HG02840 (cell line): ENCODE measurements at regions not wholly inside any gene's neighbourhood (a gene's known extent, or its start where the extent isn't known, plus 50 kb on each side); places are given as distances from the start of the nearest gene placed in this dataset.
"Not testable (repeated sequence)": the region's sequence is repeated elsewhere in the genome, so short reads cannot be mapped to it uniquely, and the experiment has no call there.

Experiments used
- ATAC-seq: cut with Tn5 transposase; IDR thresholded peaks from one replicate; pipeline ENCODE4 v1.9.1; 2021; ENCODE audit warnings: mild to moderate bottlenecking, moderate library complexity, moderate number of reproducible peaks; ENCODE audit not compliant: unreplicated experiment, low FRiP score

DNA sequence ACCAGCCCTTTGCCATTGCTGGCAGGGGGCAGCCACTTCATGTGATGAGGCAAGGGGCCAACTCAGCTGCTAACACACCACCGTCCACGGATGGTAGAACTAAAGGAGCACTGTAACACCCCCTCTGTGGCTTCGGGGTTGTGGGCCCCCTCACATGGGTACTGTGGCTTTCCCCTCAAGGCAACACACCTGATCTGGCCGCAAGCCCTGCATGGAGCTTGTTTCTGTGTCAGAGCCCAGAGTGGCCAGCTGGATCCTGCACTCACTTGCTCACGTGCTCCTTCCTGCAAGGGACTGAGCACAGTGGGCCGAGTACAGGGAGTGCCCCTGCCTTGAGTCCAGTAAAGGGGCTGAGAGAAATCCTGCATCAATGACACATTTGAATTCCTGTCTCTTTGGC lies 507.4 kb upstream of the SMC2 start:
- no peak for ATAC-seq

DNA sequence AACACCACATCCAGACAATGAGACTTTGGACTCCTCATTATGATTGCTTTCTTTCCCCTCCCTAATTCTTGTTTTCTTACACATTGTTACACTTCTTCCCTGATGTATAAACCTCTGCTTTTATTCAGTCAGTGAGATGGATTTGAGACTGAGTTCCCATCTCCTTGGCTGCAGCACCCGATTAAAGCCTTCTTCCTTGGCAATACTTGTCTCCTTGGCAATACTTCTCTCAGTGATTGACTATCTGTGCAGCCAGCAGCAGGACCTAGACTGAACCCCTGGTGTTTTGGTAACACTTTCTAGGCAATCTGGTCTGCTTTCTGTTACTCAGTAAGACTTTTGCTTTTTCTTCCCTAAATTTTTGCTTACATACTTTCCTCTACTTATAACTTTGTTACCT lies 492.8 kb upstream of the SMC2 start:
- no peak for ATAC-seq

DNA sequence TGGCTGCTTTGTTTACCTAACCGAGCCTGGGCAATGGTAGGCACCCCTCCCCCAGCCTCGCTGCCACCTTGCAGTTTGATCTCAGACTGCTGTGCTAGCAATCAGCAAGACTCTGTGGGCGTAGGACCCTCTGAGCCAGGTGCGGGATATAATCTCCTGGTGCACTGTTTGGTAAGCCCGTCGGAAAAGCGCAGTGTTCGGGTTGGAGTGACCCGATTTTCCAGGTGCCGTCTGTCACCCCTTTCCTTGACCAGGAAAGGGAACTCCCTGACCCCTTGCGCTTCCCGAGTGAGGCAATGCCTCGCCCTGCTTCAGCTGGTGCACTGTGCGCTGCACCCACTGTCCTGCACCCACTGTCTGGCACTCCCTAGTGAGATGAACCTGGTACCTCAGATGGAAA lies 482.2 kb upstream of the SMC2 start:
- not testable (repeated sequence) for ATAC-seq

DNA sequence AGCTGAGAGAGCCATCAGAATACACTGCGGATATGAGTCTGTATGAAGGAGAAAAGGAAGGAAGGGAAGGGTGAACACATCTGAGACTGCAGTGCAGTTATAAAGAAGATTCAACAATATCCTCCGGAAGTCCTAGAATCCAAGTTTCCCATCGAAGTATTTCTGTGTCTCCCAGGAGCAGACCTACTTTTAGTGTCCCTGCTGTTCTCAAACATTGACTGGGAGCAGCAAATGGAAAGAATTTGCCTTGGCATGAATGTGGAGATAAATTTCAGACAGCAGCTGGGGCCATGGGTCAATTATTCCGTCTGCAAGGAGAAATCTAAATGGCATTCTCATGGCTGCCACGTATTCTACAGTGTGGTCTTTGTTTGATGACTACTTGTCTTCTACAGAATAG lies 478.1 kb upstream of the SMC2 start:
- ATAC-seq, result no peak

DNA sequence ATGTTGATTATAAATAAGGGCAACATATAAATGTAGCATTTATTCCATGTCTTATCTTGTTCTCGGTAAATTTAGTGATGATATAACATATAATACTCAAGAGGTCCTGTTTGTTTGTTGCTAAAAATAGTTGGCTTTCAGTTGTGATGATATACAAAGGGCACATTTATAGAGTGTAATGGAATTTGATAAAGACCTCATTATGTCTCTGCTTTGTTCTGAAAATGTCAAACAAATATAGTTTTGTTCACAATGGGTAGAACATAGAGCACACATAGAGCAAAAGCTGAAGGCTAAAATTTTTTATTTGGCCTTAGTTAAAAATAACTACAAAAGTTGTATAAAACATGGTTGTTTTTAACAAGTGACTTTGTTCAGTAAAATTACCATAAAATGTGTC lies 477.1 kb upstream of the SMC2 start:
- no peak for ATAC-seq

DNA sequence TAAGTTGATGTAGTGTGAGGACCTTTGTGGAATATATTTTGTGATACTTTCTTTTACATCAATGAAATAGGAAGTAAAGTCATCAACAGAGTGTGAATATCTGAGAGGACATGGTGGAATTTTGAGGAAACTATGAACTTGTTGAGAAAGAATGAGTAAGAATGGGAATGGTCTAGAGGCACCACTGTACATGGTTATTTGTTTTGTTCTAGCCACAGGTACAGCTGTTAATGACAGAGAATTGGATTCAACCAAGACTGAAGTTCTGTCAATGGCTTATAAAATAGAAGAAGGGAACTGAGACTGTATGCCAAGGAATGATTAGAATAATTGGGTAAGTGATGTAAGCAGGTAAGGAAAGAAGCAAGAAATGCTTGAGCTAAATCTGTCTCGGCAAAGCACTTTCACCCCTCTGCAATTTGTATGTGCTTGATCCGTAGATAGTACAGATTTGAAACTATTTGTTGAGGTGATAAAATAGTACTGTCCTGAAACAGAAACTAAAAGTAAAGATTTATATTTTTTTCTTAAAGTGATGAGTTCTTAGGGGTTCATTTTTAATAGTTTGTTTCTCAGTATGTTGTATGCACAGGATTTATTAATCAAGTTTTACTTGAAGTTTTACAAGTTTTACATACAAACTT lies 468.8 kb upstream of the SMC2 start:
- no peak for ATAC-seq

DNA sequence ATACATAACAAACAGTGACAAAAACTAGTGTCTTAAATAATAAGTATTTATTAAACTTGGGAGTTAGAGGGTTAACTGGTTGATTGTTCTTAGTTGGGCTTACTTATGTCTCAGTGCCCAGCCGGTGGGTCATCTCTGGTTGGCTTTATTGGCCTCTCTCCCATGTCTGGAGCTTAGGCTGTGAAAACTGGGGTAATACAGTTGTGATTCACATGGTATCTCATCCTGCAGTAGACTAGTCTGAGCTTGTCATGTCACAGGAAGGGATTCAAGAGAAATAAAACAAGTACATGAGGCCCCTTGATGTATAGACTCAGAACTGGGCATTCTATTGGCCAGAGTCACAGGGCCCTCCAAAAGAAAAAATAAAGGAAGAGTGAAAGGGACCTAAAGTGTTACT lies 466.4 kb upstream of the SMC2 start:
- ATAC-seq, result no peak

DNA sequence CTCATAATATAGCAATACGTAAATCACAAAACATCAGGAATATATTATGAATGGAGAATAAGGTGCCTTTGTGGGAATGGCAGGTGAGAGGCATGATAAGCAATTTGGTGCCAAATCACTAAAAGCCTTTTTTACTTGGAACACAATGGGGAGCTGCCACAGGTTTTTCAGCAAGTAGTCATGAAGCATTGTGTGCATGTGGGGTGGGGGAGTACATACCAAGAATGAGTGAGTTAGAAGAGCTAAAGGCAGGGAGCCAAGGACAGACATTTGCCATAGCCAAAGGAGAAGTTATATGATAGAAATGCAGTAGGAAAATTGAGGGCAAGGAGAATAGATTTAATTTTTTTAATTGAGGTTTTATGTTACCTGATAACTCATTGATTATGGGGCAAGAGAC lies 445.0 kb upstream of the SMC2 start:
- ATAC-seq, result no peak

DNA sequence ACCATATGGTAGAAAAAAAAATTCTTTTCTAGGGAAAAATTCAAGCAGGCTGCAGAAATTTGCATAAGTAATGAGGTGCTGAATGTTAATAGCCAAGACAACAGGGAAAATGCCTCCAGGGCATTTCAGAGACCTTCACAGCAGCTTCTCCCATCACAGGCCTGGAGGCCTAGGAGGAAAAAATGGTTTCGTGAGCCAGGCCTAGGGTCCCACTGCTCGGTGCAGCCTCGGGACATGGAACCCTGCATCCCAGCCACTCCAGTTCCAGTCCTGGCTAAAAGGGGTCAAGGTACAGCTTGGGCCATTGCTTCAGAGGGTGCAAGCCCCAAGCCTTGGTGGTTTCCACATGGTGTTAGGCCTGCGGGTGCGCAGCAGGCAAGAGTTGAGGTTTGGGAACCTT lies 436.0 kb upstream of the SMC2 start:
- no peak for ATAC-seq

DNA sequence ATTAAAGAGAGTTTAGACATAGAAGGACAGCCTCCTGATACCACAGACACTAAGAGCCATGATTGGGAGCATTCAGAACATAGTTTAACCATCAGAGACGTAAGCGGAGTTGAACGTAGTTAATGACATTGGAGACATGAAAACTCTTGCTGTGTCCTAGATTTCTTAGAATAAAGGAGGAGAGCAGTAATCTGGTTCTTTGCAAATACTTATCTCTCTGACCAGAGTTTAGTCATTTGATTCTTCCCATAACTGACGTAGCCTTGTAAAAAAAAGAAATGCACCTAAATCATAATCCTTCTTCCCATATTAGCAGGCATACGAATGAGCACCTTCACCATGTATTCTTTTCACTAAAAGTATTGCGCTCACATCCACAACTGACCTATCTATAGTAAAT lies 433.3 kb upstream of the SMC2 start:
- no peak for ATAC-seq

DNA sequence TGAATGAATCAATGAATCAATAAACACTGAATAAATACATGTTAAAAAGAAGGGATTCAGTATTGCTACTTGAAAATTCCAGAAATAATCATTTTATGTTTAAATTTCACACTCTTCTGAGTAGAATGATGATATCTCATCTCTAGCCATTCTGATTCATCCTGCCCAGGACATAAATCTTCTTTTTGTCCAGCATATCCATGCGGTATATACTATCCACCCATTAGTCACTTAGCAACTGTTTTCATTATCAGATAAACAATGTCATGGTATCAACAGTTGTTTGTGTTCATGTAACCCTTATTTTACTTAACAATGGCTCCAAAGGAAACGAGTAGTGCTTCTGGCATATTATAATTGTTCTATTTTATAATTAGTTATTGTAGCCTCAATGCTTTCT lies 432.4 kb upstream of the SMC2 start:
- no peak for ATAC-seq

DNA sequence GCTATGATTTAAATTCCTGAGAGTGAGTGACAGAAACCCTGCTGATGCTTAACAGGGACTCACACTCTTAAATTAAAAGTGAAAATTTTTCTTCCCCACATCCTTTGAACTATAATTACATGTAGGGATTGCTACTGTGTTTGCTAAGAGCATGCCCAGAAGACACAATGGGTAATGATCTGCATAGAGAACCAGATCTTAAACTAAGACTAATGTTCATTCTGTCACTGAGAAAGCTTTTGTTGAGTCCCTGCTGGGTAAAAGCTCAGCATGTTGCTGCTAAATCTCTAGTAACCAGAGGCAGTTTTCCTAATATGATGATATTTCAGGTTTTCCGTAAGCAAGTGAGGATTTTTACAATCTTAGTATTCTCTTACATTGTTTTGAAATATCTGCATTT lies 424.8 kb upstream of the SMC2 start:
- ATAC-seq, result no peak

DNA sequence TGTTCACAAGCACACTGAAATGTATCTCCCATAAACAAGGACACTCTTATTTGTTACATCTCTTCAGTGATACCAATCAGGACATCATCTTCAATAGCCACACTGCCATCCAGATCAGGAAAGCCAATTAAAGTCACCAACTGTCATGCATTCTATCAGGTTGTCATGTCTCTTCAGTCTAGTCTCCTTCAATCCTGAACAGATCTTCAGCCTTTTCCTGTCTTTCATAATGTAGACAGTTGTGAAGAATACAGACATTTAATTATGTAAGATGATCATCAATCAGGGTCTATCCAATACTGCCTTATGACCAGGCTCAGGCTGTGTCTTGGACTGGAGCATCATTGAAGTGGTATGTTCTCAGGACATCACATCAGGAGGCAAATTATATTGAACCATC lies 419.8 kb upstream of the SMC2 start:
- no peak for ATAC-seq

DNA sequence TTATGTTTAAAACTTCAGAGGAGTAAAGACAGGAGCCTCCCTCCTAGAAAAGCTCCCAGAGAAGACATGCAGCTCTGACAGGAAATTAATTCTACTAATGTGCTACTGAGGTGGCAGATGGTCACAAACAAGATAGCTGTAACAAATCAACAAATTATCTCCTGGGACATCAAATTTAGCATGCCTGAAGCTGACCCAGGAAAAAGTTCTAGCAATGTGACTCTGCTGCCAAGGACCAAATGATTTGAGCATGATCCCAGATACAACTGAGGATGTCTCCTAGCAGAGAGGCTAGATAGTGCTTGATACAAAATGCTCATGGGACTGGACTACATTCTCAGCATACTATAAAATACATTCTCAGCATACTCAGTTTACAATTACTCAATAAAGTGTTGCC lies 413.5 kb upstream of the SMC2 start:
- no peak for ATAC-seq

DNA sequence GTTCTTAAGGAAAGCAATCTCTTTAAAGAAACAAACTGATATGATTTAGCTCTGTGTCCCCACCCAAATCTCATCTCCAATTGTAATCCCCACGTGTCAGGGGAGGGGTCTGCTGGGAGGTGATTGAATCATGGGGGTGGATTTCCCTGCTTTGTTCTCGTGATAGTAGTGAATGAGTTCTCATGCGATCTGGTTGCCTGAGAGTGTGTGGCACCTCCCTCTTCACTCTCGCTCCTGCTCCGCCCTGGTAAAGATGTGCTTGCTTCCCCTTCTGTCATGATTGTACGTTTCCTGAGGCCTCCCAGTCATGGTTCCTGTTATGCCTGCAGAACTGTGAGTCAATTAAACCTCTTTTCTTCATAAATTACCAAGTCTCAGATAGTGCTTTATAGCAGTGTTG lies 412.7 kb upstream of the SMC2 start:
- ATAC-seq, result no peak

DNA sequence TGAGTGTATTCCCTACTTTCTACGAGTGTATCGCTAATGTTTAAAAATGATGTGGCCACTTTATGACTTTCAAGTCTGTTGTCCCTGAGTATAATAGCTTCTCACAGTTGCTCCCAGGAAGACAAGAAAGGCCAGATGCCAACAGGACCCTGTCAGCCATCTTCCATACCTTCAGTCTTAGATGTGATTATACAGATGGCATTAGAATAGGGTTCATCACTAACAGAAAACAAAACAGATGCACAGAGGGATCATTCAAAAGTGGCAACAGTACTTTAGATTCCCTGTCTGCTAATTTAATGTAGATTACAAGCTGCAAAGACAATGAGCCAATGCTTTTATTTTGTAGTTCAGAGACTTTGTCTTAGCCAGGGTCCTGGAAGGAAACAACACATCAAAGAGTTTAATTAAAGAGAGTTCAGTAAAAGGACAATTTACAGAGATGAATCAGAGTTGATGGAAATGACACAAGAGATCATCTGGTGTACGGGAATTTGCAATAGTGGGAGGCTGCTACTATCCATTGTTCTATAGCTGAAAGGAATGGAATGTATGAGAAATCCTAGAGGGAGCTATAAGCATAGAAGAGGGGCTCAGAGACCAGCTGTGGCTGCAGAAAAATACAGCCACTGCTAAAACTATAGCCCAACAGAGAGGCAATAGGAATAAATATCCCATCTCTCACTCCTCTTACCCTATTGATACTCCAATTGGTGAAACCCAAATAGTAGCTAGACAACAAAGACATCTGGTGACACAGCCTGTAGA lies 393.7 kb upstream of the SMC2 start:
- no peak for ATAC-seq

DNA sequence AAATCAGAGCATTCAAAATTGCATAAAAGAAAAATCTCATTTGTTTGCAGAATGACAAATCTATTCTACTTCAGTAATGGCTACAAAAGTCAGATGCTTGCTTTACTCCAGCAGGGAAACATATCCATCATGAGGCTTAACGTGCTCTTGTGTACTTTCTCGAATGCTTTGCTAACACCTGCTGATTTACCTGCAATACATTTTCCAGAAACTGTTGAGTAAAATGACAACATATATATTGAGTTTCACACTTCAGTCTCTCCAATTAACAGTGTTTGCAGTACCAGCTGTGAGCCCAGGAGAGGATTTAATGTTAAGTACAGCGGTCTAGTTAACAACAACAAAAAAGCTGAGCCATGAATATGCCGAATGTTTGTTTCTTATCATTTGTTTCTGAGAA lies 391.5 kb upstream of the SMC2 start:
- no peak for ATAC-seq

DNA sequence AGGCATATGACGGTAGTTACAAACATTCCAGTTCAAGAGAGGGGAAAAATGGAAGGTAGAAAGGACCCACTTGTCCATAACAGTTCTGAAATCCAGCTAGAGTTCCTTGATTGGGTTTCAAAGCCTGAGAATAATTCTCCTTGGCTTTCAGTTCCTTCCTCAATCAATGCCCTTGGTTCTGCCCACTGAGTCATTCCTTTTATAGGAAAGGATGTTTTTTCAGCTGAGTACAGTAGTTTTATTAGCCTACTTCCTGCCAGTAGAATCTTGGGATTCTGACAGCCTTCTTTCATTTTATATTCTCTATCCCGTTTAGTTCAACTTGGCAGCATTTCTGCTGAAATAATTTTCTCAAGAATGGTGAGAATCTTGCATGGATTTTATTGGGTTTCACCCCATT lies 386.9 kb upstream of the SMC2 start:
- no peak for ATAC-seq

DNA sequence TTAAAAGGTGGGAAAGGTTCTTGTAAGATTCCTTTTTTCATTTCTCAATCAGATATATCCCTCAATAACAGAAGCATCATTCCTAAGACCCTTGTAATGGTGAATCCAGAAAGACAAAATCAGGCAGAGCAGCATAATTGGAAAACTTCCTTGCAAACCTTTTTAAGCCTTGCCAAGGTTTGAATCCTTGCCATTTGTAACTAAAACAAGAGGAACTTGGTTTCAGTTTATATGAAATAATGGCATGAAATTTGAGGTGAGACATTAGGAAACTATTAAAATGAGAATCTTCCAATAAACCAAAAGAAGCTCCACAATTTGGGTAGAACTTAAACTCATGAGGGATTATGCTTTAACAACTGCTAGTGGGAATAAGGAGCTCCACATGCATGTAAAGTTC lies 384.7 kb upstream of the SMC2 start:
- no peak for ATAC-seq

DNA sequence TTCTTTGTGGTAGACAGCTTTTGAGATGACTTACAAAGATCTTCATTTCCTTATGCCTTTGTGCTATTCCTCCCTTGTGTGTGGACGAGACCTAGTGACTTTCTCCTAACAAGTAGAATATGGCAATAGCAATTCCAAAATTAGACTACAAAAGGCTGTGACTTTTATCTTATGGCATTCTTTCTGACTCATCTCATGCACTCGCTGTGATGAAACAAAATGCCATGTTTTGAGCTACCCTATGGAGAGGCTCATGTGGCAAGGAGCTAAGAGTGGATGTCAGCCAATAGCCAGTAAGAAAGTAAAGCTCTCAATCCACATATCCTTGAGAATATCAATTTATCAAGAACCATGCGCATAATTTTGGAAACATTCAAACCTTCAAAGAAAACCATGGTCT lies 380.5 kb upstream of the SMC2 start:
- ATAC-seq, result no peak

DNA sequence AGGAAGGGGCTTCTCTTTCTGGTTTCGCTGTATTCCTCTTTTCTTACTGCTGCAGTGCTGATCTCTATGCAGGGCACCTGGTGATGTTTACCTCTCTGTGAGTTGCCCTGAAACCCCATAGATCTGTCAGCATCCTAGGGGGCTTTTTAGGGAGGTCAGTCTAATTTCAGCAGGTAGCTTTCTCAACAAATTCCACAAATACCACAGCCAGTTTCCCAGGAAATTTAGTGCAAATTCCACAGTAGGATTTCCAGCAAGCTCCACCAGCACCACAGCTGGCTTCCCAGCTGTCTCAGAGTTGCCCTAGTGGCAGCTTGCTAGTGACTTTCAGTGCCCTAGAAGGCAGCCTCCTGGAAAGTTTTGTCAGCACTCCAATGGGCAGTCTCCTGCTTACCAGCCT lies 379.1 kb upstream of the SMC2 start:
- ATAC-seq, result no peak

DNA sequence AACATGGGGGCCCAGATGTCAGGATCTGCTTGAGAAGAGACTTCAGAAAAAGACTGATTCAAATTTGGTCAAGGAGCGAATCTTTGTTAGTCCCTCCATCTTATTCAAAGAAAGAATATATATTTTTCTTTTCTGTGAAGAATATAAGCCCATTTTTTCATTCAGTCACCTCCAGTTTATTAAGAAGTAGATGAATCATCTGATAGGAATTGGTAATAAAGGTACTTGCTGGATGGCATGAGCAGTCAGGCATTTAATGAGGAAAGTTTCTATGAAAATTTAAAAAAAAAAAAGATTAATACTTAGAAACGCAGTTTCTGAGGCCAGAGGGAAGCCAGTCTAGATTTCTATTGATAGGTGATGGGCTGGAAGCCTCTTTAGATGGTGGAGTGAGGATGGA lies 373.1 kb upstream of the SMC2 start:
- ATAC-seq, result no peak

DNA sequence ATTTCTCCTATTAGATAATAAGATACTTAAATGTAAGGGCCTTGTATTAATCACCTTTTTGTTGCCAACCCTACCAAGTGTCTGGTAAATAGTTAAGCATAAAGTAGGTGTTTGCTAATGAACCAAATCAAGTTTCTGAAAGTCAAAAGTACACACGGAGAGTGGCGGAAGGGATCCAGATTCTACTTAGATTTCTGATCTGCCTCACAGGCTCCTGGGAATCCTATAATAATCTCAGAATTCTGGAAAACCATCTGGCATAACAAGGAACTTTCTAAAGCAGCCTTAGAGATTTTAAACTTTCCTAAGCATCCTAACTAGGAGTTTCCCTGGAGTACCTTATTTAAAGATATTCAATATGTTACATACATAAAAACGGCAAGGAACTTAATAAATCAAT lies 363.2 kb upstream of the SMC2 start:
- ATAC-seq, result no peak
